Effector memory CD8-positive, alpha-beta T cell (primary cell): ENCODE measurements at regions not wholly inside any gene's neighbourhood (a gene's known extent, or its start where the extent isn't known, plus 50 kb on each side); places are given as distances from the start of the nearest gene placed in this dataset.

Experiments
- ATAC-seq: fragments of 150-1000 bp; cut with Tn5 transposase; replicated peaks from 2 replicates; pipeline ENCODE4 v1.10.0; 2021; ENCODE audit warnings: mild to moderate bottlenecking, moderate library complexity
- DNase-seq, 3 experiments: peaks; one replicate each; pipeline ENCODE4 v3.0.0; 2021
- H3K27ac Mint-ChIP-seq, 2 donors: one replicate each; pipeline ENCODE4 v1.8.0; 2022; ENCODE audit warnings: mild to moderate bottlenecking in 2 of 2, mixed read lengths in 2 of 2, moderate library complexity in 2 of 2
- H3K27me3 Mint-ChIP-seq, 2 donors: one replicate each; pipeline ENCODE4 v1.8.0; 2022; ENCODE audit warnings: mixed read lengths in 2 of 2
- H3K36me3 Mint-ChIP-seq: one replicate; pipeline ENCODE4 v1.8.0; 2022; ENCODE audit warnings: mild to moderate bottlenecking, moderate library complexity, mixed read lengths; ENCODE audit not compliant: insufficient read depth
- H3K4me1 Mint-ChIP-seq, 2 donors: one replicate each; pipeline ENCODE4 v1.8.0; 2022; ENCODE audit warnings: low read depth in 2 of 2, mixed read lengths in 2 of 2
- H3K4me3 Mint-ChIP-seq, 2 donors: one replicate each; pipeline ENCODE4 v1.8.0; 2022; ENCODE audit warnings: mild to moderate bottlenecking in 2 of 2, mixed read lengths in 2 of 2, moderate library complexity in 2 of 2
- H3K9me3 Mint-ChIP-seq, 2 donors: one replicate each; pipeline ENCODE4 v1.8.0; 2022; ENCODE audit warnings: mixed read lengths in 2 of 2

GRCh38 chr3:46124216-46125177 is 83.6 kb downstream of the CCR1 start:
- Mint-ChIP-seq H3K27me3 (no peaks in the 10 kb centered on the region), H3K4me1 (peaks cover 12 to 18% of the 10 kb centered on the region in 2 donors), H3K9me3 (peaks cover 0 to 2% of the 10 kb centered on the region in 2 donors), H3K4me3 (no peak overlapping the region), H3K27ac (no peak overlapping the region), H3K36me3 (no peaks in the 10 kb centered on the region)
- DNase-seq (no peak), ATAC-seq (no peak)

- Mint-ChIP-seq H3K9me3 (peaks cover 0 to 2% of the 10 kb centered on the region in 2 donors), H3K4me1 (peaks cover 4 to 10% of the 10 kb centered on the region in 2 donors), H3K36me3 (no peaks in the 10 kb centered on the region), H3K27me3 (no peaks in the 10 kb centered on the region), H3K27ac (no peak overlapping the region), H3K4me3 (no peak overlapping the region)
- DNase-seq = no peak
- ATAC-seq = no peak
Observed at GRCh38 chr3:46123646-46124045, 84.5 kb downstream of the CCR1 start.

GRCh38 chr3:46122091-46122490 is 86.0 kb downstream of the CCR1 start:
- Mint-ChIP-seq H3K27ac (no peak overlapping the region), H3K4me3 (no peak overlapping the region), H3K4me1 (peaks cover 3 to 10% of the 10 kb centered on the region in 2 donors), H3K36me3 (no peaks in the 10 kb centered on the region), H3K27me3 (no peaks in the 10 kb centered on the region), H3K9me3 (peaks cover 0 to 2% of the 10 kb centered on the region in 2 donors)
- ATAC-seq = no peak
- no peak for DNase-seq

GRCh38 chr3:46120983-46121382 is 87.1 kb downstream of the CCR1 start:
- Mint-ChIP-seq H3K27me3 (no peaks in the 10 kb centered on the region), H3K4me1 (peaks cover 3 to 8% of the 10 kb centered on the region in 2 donors), H3K4me3 (no peak overlapping the region), H3K36me3 (no peaks in the 10 kb centered on the region), H3K9me3 (peaks cover 0 to 2% of the 10 kb centered on the region in 2 donors), H3K27ac (no peak overlapping the region)
- DNase-seq (no peak), ATAC-seq (no peak)

- H3K27ac Mint-ChIP-seq = peak overlapping the region in 1 of 2 donors; percentile 30
- no peaks in the 10 kb centered on the region for H3K36me3 Mint-ChIP-seq
- H3K27me3 Mint-ChIP-seq = no peaks in the 10 kb centered on the region
- DNase-seq (no peak), ATAC-seq (no peak)
- H3K4me3 Mint-ChIP-seq = no peak overlapping the region
- peaks cover 3 to 6% of the 10 kb centered on the region in 2 donors for H3K4me1 Mint-ChIP-seq
- peaks cover 0 to 2% of the 10 kb centered on the region in 2 donors for H3K9me3 Mint-ChIP-seq
Observed at GRCh38 chr3:46119709-46120498, 88.2 kb downstream of the CCR1 start.

- ATAC-seq = no peak
- no peaks in the 10 kb centered on the region for H3K27me3 Mint-ChIP-seq
Observed at GRCh38 chr3:46119253-46119652, 88.9 kb downstream of the CCR1 start.

GRCh38 chr3:46116996-46117395 is 89.7 kb upstream of the XCR1 start:
- ATAC-seq = no peak
- Mint-ChIP-seq H3K4me1 (peaks cover 16 to 18% of the 10 kb centered on the region in 2 donors), H3K27me3 (no peaks in the 10 kb centered on the region), H3K36me3 (no peaks in the 10 kb centered on the region), H3K9me3 (peaks cover 0 to 2% of the 10 kb centered on the region in 2 donors), H3K27ac (no peak overlapping the region), H3K4me3 (no peak overlapping the region)
- DNase-seq = no peak

More at GRCh38 chr3:46119253-46119652, 88.9 kb downstream of the CCR1 start:
- no peak overlapping the region for H3K4me3 Mint-ChIP-seq
- H3K9me3 Mint-ChIP-seq = peaks cover 0 to 2% of the 10 kb centered on the region in 2 donors
- no peaks in the 10 kb centered on the region for H3K36me3 Mint-ChIP-seq
- no peak for DNase-seq
- peaks cover 9 to 10% of the 10 kb centered on the region in 2 donors for H3K4me1 Mint-ChIP-seq
- H3K27ac Mint-ChIP-seq = no peak overlapping the region

GRCh38 chr3:46114323-46114988 is 87.2 kb upstream of the XCR1 start:
- no peak for ATAC-seq
- Mint-ChIP-seq H3K4me1 (peaks cover 29 to 31% of the 10 kb centered on the region in 2 donors), H3K9me3 (no peaks in the 10 kb centered on the region), H3K27me3 (no peaks in the 10 kb centered on the region), H3K27ac (peak overlapping the region in 1 of 2 donors; percentile 35), H3K36me3 (no peaks in the 10 kb centered on the region), H3K4me3 (no peak overlapping the region)
- DNase-seq = no peak

- no peak for DNase-seq
- Mint-ChIP-seq H3K4me3 (no peak overlapping the region), H3K27ac (no peak overlapping the region), H3K4me1 (peaks cover 37 to 39% of the 10 kb centered on the region in 2 donors), H3K27me3 (no peaks in the 10 kb centered on the region), H3K9me3 (peaks cover 0 to 6% of the 10 kb centered on the region in 2 donors), H3K36me3 (peaks cover 3% of the 10 kb centered on the region)
- ATAC-seq = no peak
Observed at GRCh38 chr3:46113608-46114007, 86.3 kb upstream of the XCR1 start.

- Mint-ChIP-seq H3K36me3 (peaks cover 3% of the 10 kb centered on the region), H3K9me3 (peaks cover 0 to 6% of the 10 kb centered on the region in 2 donors), H3K27ac (no peak overlapping the region), H3K4me3 (no peak overlapping the region), H3K27me3 (no peaks in the 10 kb centered on the region), H3K4me1 (peaks cover 43 to 45% of the 10 kb centered on the region in 2 donors)
- ATAC-seq (no peak), DNase-seq (no peak)
Observed at GRCh38 chr3:46112984-46113383, 85.7 kb upstream of the XCR1 start.

GRCh38 chr3:46112296-46112695 is 85.0 kb upstream of the XCR1 start:
- H3K4me3 Mint-ChIP-seq = no peak overlapping the region
- ATAC-seq = no peak
- H3K27ac Mint-ChIP-seq = no peak overlapping the region
- H3K36me3 Mint-ChIP-seq = peaks cover 3% of the 10 kb centered on the region
- H3K27me3 Mint-ChIP-seq = no peaks in the 10 kb centered on the region
- H3K4me1 Mint-ChIP-seq = peaks cover 50 to 52% of the 10 kb centered on the region in 2 donors
- H3K9me3 Mint-ChIP-seq = peaks cover 0 to 6% of the 10 kb centered on the region in 2 donors
- DNase-seq = no peak

- ATAC-seq (no peak), DNase-seq (no peak)
- H3K27ac Mint-ChIP-seq = peak overlapping the region; percentile 74 to 93
- peaks cover 61 to 62% of the 10 kb centered on the region in 2 donors for H3K4me1 Mint-ChIP-seq
- H3K9me3 Mint-ChIP-seq = peaks cover 0 to 6% of the 10 kb centered on the region in 2 donors
- peaks cover 3% of the 10 kb centered on the region for H3K36me3 Mint-ChIP-seq
- H3K27me3 Mint-ChIP-seq = no peaks in the 10 kb centered on the region
- H3K4me3 Mint-ChIP-seq = peak overlapping the region; percentile 47 to 62
Observed at GRCh38 chr3:46110701-46111493, 83.6 kb upstream of the XCR1 start.
